Epithelial cell of proximal tubule (primary cell): ENCODE measurements at regions not wholly inside any gene's neighbourhood (a gene's known extent, or its start where the extent isn't known, plus 50 kb on each side); places are given as distances from the start of the nearest gene placed in this dataset.
"Not testable (repeated sequence)": the region's sequence is repeated elsewhere in the genome, so short reads cannot be mapped to it uniquely, and the experiment has no call there.

Experiments
- DNase-seq: peaks from one replicate; pipeline ENCODE4 v3.0.0-alpha.2; 2011; ENCODE audit warnings: low read depth
- H3K4me3 ChIP-seq: 2 replicates; pipeline ENCODE4 v1.5.1; 2011; ENCODE audit warnings: low read depth, mild to moderate bottlenecking, low read length
- CTCF ChIP-seq: conservative IDR thresholded peaks from 2 replicates; pipeline ENCODE4 v1.5.1; 2012; ENCODE audit warnings: low read depth, mild to moderate bottlenecking, low read length

GRCh38 chr4:105066401-105066800 lies 80.3 kb upstream of the TET2 start:
- no peak for TF ChIP-seq CTCF
- H3K4me3 ChIP-seq, result no peak overlapping the region
- DNase-seq, result no peak

GRCh38 chr4:105067431-105067830 lies 79.2 kb upstream of the TET2 start:
- DNase-seq, result no peak
- TF ChIP-seq CTCF, result no peak
- H3K4me3 ChIP-seq, result no peak overlapping the region

- H3K4me3 ChIP-seq, result no peak overlapping the region
- no peak for DNase-seq
- no peak for TF ChIP-seq CTCF
These were observed 78.7 kb upstream of the TET2 start for GRCh38 chr4:105067946-105068345.

- H3K4me3 ChIP-seq, result no peak overlapping the region
- no peak for TF ChIP-seq CTCF
- no peak for DNase-seq
These were observed 78.2 kb upstream of the TET2 start for GRCh38 chr4:105068516-105068915.

GRCh38 chr4:105072095-105072494 lies 74.6 kb upstream of the TET2 start:
- not testable (repeated sequence) for DNase-seq, H3K4me3 ChIP-seq

- no peak for DNase-seq
- no peak overlapping the region for H3K4me3 ChIP-seq
- TF ChIP-seq CTCF, result no peak
These were observed 72.6 kb upstream of the TET2 start for GRCh38 chr4:105074097-105074496.

GRCh38 chr4:105075045-105075444 lies 71.6 kb upstream of the TET2 start:
- DNase-seq, result no peak
- no peak for TF ChIP-seq CTCF
- H3K4me3 ChIP-seq, result no peak overlapping the region
